ENCODE measurements at regions not wholly inside any gene's neighbourhood (a gene's known extent, or its start where the extent isn't known, plus 50 kb on each side); places are given as distances from the start of the nearest gene placed in this dataset.

GRCh38 chr4:18961266-18961665, 939.7 kb upstream of the LCORL start:
- TF ChIP-seq CTCF (IDR thresholded peaks at IDR 0.05) (no peak), EP300 (IDR thresholded peaks at IDR 0.05) (no peak), POLR2AphosphoS5 (IDR thresholded peaks at IDR 0.05) (no peak)
